ENCODE measurements at regions not wholly inside any gene's neighbourhood (a gene's known extent, or its start where the extent isn't known, plus 50 kb on each side); places are given as distances from the start of the nearest gene placed in this dataset.

DNA sequence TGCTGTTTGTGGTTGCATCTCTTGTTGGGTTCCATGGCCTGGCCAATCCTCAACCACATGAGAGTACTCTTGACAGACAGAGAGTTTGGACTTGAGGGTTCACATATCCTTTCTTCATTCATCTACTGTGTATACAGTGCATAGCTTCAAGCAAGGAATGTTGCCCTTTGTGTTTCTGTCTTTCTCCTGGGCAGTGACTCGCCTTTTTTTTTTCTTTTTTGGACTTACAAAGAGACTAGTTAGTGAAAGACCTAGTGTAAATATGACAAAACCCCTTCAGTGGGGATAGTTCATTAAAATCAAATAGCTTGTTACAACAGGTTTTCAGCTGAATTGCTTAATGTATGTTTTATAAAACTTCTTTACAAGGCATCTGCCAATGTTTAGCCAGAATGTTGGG is 290.2 kb downstream of the FGFR2 start:
- DNase-seq (no peak), ATAC-seq (no peak)
- Histone ChIP-seq H3K27me3 (no peaks in the 10 kb centered on the region), H3K4me3 (no peak overlapping the region), H3K36me3 (no peaks in the 10 kb centered on the region), H3K4me1 (no peaks in the 10 kb centered on the region), H3K9me3 (no peaks in the 10 kb centered on the region), H3K27ac (no peak overlapping the region)
- intact Hi-C loops (cut with DNase I), result no loop called here
- TF ChIP-seq, protein P1, sequence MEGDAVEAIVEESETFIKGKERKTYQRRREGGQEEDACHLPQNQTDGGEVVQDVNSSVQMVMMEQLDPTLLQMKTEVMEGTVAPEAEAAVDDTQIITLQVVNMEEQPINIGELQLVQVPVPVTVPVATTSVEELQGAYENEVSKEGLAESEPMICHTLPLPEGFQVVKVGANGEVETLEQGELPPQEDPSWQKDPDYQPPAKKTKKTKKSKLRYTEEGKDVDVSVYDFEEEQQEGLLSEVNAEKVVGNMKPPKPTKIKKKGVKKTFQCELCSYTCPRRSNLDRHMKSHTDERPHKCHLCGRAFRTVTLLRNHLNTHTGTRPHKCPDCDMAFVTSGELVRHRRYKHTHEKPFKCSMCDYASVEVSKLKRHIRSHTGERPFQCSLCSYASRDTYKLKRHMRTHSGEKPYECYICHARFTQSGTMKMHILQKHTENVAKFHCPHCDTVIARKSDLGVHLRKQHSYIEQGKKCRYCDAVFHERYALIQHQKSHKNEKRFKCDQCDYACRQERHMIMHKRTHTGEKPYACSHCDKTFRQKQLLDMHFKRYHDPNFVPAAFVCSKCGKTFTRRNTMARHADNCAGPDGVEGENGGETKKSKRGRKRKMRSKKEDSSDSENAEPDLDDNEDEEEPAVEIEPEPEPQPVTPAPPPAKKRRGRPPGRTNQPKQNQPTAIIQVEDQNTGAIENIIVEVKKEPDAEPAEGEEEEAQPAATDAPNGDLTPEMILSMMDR (IDR thresholded peaks at IDR 0.05), result no peak

DNA sequence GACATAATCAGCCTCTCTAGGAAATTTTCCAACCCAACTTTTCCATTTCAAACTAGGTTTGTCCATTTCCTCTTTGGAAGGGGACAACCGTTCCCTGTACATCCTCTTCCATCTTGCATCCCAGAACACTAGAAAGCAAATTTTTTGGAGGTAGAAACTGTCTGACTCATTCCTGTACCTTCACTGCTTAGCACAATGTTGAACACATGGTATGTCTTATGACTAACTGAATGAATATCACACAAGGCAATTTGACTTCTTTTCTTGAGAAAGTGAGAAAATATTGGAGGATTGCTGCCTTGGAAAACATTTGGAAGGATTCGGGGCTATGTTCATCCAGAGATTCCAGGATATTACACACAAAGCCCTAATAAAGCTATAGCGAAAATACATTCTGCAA is 289.1 kb downstream of the FGFR2 start:
- TF ChIP-seq, protein P1 (IDR thresholded peaks at IDR 0.05), result no peak
- no peak for ATAC-seq
- intact Hi-C loops (cut with DNase I), result no loop called here

GRCh38 chr10:121310151-121310711 is 288.0 kb downstream of the FGFR2 start:
- ATAC-seq, result no peak
- DNase-seq, result no peak
- TF ChIP-seq, protein P1 (IDR thresholded peaks at IDR 0.05), result no peak
- intact Hi-C loops (cut with DNase I), result no loop called here
- Histone ChIP-seq H3K27ac (no peak overlapping the region), H3K4me3 (no peak overlapping the region), H3K9me3 (no peaks in the 10 kb centered on the region), H3K27me3 (no peaks in the 10 kb centered on the region), H3K4me1 (no peaks in the 10 kb centered on the region), H3K36me3 (no peaks in the 10 kb centered on the region)

More for the DNA sequence above, 289.1 kb downstream of the FGFR2 start:
- no peaks in the 10 kb centered on the region for H3K4me1 ChIP-seq
- H3K27me3 ChIP-seq, result no peaks in the 10 kb centered on the region
- H3K27ac ChIP-seq, result no peak overlapping the region
- no peaks in the 10 kb centered on the region for H3K9me3 ChIP-seq
- H3K4me3 ChIP-seq, result no peak overlapping the region
- H3K36me3 ChIP-seq, result no peaks in the 10 kb centered on the region
- no peak for DNase-seq

DNA sequence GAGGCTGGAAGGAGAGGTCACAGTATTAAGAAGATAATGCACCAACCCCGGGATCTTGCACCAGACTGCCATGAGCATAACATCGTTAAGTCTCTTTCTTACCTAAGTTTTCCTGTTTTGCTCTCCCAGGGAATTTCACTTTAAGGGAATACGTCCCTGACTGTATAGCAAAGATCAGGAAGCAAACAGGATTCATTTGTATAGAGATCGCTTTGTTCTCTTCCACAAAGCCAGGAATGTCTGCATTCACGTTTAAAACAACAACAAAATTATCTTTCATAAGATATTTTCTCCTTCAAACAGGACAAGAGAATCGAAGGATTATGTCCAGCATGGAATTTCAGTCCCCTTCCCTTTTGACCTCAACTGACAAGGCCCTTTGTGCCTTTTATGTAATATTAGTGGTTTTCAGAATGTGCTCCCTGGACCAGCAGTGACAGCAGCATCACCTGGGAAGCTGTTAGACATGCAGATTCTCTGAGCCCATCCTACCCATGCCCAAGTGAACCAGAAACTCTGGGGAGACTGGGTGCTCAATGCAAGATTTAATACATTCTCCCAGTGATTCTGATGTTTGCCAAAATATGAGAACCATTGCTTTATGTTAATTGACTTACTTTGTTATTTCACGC is 286.3 kb downstream of the FGFR2 start:
- Histone ChIP-seq H3K27ac (no peak overlapping the region), H3K36me3 (no peaks in the 10 kb centered on the region), H3K4me3 (no peak overlapping the region), H3K4me1 (no peaks in the 10 kb centered on the region), H3K27me3 (no peaks in the 10 kb centered on the region), H3K9me3 (no peaks in the 10 kb centered on the region)
- TF ChIP-seq, protein P1 (IDR thresholded peaks at IDR 0.05), result no peak
- DNase-seq (no peak), ATAC-seq (no peak)
- intact Hi-C loops (cut with DNase I), result no loop called here

GRCh38 chr10:121312587-121312986 is 285.7 kb downstream of the FGFR2 start:
- no peaks in the 10 kb centered on the region for H3K9me3 ChIP-seq
- TF ChIP-seq, protein P1 (IDR thresholded peaks at IDR 0.05), result no peak
- no peak overlapping the region for H3K4me3 ChIP-seq
- ATAC-seq (no peak), DNase-seq (no peak)
- no peaks in the 10 kb centered on the region for H3K4me1 ChIP-seq
- no peaks in the 10 kb centered on the region for H3K36me3 ChIP-seq
- H3K27me3 ChIP-seq, result no peaks in the 10 kb centered on the region
- no peak overlapping the region for H3K27ac ChIP-seq
- intact Hi-C loops (cut with DNase I), result no loop called here

Measured in upper lobe of right lung (tissue), 1 donor.